DND-41 (cell line): ENCODE measurements at regions not wholly inside any gene's neighbourhood (a gene's known extent, or its start where the extent isn't known, plus 50 kb on each side); places are given as distances from the start of the nearest gene placed in this dataset.

ENCODE experiments used
- EZH2 ChIP-seq: IDR thresholded peaks from 3 replicates; pipeline ENCODE4 v1.6.1; 2012; ENCODE audit warnings: borderline replicate concordance, low read depth, mild to moderate bottlenecking, moderate library complexity, low read length, inconsistent platforms; ENCODE audit not compliant: severe bottlenecking
- TF ChIP-seq, protein P1 (sequence below): IDR thresholded peaks from 2 replicates; pipeline ENCODE4 v1.5.1; 2012; ENCODE audit warnings: borderline replicate concordance, low read length, moderate library complexity, mild to moderate bottlenecking; ENCODE audit not compliant: poor library complexity, severe bottlenecking; ENCODE audit errors: extremely low read depth

- TF ChIP-seq, protein P1, sequence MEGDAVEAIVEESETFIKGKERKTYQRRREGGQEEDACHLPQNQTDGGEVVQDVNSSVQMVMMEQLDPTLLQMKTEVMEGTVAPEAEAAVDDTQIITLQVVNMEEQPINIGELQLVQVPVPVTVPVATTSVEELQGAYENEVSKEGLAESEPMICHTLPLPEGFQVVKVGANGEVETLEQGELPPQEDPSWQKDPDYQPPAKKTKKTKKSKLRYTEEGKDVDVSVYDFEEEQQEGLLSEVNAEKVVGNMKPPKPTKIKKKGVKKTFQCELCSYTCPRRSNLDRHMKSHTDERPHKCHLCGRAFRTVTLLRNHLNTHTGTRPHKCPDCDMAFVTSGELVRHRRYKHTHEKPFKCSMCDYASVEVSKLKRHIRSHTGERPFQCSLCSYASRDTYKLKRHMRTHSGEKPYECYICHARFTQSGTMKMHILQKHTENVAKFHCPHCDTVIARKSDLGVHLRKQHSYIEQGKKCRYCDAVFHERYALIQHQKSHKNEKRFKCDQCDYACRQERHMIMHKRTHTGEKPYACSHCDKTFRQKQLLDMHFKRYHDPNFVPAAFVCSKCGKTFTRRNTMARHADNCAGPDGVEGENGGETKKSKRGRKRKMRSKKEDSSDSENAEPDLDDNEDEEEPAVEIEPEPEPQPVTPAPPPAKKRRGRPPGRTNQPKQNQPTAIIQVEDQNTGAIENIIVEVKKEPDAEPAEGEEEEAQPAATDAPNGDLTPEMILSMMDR: no peak
- no peak for TF ChIP-seq EZH2
These were observed 274.8 kb upstream of the NCKAP5 start for GRCh38 chr2:133843091-133843490.
